OCI-LY1 (cell line): ENCODE measurements at regions not wholly inside any gene's neighbourhood (a gene's known extent, or its start where the extent isn't known, plus 50 kb on each side); places are given as distances from the start of the nearest gene placed in this dataset.

Experiments
- H2AFZ ChIP-seq: fragments of 200-600 bp; sonication (generic), shearing (Covaris generic); 2 replicates; pipeline ENCODE4 v1.6.0; 2014; ENCODE audit warnings: antibody characterized with exemption, mild to moderate bottlenecking, low read length
- H3F3A ChIP-seq: fragments of 200-600 bp; sonication (generic), shearing (Covaris generic); 2 replicates; pipeline ENCODE4 v1.6.0; 2014; ENCODE audit warnings: mild to moderate bottlenecking, antibody characterized with exemption, low read length, moderate library complexity; ENCODE audit not compliant: insufficient read depth
- H3K27ac ChIP-seq: fragments of 200-600 bp; sonication (generic); 2 replicates; pipeline ENCODE4 v1.5.1; 2014; ENCODE audit warnings: low read length, mixed run types, mild to moderate bottlenecking, low read depth; ENCODE audit not compliant: poor library complexity, severe bottlenecking
- H3K27me3 ChIP-seq: fragments of 200-600 bp; sonication (generic); 2 replicates; pipeline ENCODE4 v1.6.0; 2014; ENCODE audit warnings: antibody characterized with exemption, mild to moderate bottlenecking, low read length, moderate library complexity; ENCODE audit not compliant: insufficient read depth
- H3K36me3 ChIP-seq: fragments of 200-600 bp; sonication (generic); 2 replicates; pipeline ENCODE4 v1.6.1; 2014; ENCODE audit warnings: mild to moderate bottlenecking, antibody characterized with exemption, low read length, moderate library complexity, mixed read lengths; ENCODE audit not compliant: insufficient read depth
- H3K4me1 ChIP-seq: fragments of 200-600 bp; sonication (generic); 2 replicates; pipeline ENCODE4 v1.5.1; 2014; ENCODE audit warnings: mild to moderate bottlenecking, low read length, moderate library complexity; ENCODE audit not compliant: insufficient read depth, severe bottlenecking
- H3K4me2 ChIP-seq: fragments of 200-600 bp; sonication (generic), shearing (Covaris generic); 2 replicates; pipeline ENCODE4 v1.6.1; 2014; ENCODE audit warnings: low read length
- H3K4me3 ChIP-seq: fragments of 200-600 bp; sonication (generic); 2 replicates; pipeline ENCODE4 v1.5.1; 2014; ENCODE audit warnings: low read length, low read depth, mild to moderate bottlenecking, mixed read lengths; ENCODE audit not compliant: poor library complexity, severe bottlenecking
- H3K79me2 ChIP-seq: fragments of 200-600 bp; shearing (Covaris generic); 2 replicates; pipeline ENCODE4 v1.6.1; 2016; ENCODE audit warnings: mixed run types, low read length, mixed read lengths; ENCODE audit not compliant: insufficient read depth
- H3K9ac ChIP-seq: fragments of 200-600 bp; sonication (generic), shearing (Covaris generic); 2 replicates; pipeline ENCODE4 v1.6.1; 2014; ENCODE audit warnings: mild to moderate bottlenecking, low read length, mixed read lengths
- H3K9me2 ChIP-seq: fragments of 200-600 bp; sonication (generic), shearing (Covaris generic); 2 replicates; pipeline ENCODE4 v1.6.1; 2014; ENCODE audit warnings: low read depth, mild to moderate bottlenecking, low read length, mixed read lengths
- H3K9me3 ChIP-seq: fragments of 200-600 bp; shearing (Covaris generic); 2 replicates; pipeline ENCODE4 v1.6.1; 2014; ENCODE audit warnings: low read length, mixed read lengths
- H4K20me1 ChIP-seq: fragments of 200-600 bp; sonication (generic), shearing (Covaris generic); 2 replicates; pipeline ENCODE4 v1.6.0; 2016; ENCODE audit warnings: mild to moderate bottlenecking, low read length; ENCODE audit not compliant: insufficient read depth
- EZH2 ChIP-seq: fragments of 200-600 bp; sonication (generic), shearing (Covaris generic); IDR thresholded peaks from 2 replicates; pipeline ENCODE4 v1.8.0; 2017; ENCODE audit warnings: borderline replicate concordance, mixed run types, mild to moderate bottlenecking, antibody characterized with exemption, low read length, moderate library complexity, mixed read lengths
- TF ChIP-seq, protein P1 (sequence below): fragments of 200-600 bp; sonication (generic), shearing (Covaris generic); IDR thresholded peaks from 2 replicates; pipeline ENCODE4 v1.5.1; 2017; ENCODE audit warnings: mild to moderate bottlenecking, antibody characterized with exemption, low read length, moderate library complexity, mixed read lengths

DNA sequence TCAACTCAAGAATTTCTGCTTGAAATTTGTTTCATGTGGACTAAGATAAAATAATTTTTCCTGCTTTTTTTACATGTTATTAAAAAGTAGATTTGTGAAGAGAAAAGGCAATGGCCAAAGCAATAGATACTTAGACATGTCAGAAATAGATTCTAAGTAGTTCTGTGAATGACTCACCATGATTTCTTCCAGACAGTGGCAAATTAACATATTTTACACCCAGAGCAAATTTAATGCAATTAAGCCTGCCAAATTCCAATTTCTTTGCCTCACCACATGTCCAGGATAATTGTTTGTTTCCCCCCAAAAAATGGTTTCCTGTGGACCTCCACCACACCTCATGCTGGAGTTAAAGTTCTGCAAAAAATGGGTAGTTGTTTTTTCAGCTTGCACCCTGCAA is 651.4 kb downstream of the CETN3 start:
- TF ChIP-seq EZH2: no peak
- TF ChIP-seq, protein P1, sequence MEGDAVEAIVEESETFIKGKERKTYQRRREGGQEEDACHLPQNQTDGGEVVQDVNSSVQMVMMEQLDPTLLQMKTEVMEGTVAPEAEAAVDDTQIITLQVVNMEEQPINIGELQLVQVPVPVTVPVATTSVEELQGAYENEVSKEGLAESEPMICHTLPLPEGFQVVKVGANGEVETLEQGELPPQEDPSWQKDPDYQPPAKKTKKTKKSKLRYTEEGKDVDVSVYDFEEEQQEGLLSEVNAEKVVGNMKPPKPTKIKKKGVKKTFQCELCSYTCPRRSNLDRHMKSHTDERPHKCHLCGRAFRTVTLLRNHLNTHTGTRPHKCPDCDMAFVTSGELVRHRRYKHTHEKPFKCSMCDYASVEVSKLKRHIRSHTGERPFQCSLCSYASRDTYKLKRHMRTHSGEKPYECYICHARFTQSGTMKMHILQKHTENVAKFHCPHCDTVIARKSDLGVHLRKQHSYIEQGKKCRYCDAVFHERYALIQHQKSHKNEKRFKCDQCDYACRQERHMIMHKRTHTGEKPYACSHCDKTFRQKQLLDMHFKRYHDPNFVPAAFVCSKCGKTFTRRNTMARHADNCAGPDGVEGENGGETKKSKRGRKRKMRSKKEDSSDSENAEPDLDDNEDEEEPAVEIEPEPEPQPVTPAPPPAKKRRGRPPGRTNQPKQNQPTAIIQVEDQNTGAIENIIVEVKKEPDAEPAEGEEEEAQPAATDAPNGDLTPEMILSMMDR: no peak
- H3F3A ChIP-seq: no peaks in the 10 kb centered on the region
- H4K20me1 ChIP-seq: no peaks in the 10 kb centered on the region
- H3K27ac ChIP-seq: no peak overlapping the region
- H3K79me2 ChIP-seq: no peaks in the 10 kb centered on the region
- H3K9ac ChIP-seq: no peak overlapping the region
- H2AFZ ChIP-seq: no peak overlapping the region
- no peak overlapping the region for H3K4me3 ChIP-seq
- H3K27me3 ChIP-seq: no peaks in the 10 kb centered on the region
- no peaks in the 10 kb centered on the region for H3K4me1 ChIP-seq
- H3K9me2 ChIP-seq: no peaks in the 10 kb centered on the region
- H3K4me2 ChIP-seq: no peak overlapping the region
- no peaks in the 10 kb centered on the region for H3K9me3 ChIP-seq
- H3K36me3 ChIP-seq: no peaks in the 10 kb centered on the region

DNA sequence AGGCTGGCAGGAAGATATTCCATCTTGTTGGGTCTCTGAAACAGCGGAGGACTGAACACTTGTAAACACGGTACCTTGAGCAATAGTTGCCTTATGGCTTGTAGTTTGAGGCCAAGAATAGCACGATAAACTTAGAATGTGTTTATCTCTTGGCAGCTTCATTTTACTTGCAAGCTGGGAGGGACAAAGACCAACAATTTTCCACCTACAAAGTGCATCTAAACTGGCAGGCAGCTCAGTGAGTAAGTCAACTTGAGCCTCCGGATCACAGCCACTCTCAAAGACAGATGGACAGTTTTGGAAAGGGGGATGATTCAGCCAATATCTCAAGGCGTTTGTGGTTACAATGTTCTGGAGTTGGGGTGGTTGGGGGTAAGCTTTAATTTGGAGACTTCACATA is 652.6 kb downstream of the CETN3 start:
- Histone ChIP-seq H3K27ac (no peak overlapping the region), H3K9ac (no peak overlapping the region), H3K4me2 (no peak overlapping the region), H3K9me3 (no peaks in the 10 kb centered on the region), H3K4me1 (no peaks in the 10 kb centered on the region), H3K79me2 (no peaks in the 10 kb centered on the region), H3F3A (no peaks in the 10 kb centered on the region), H3K9me2 (no peaks in the 10 kb centered on the region), H2AFZ (no peak overlapping the region), H4K20me1 (no peaks in the 10 kb centered on the region), H3K36me3 (no peaks in the 10 kb centered on the region), H3K27me3 (no peaks in the 10 kb centered on the region), H3K4me3 (no peak overlapping the region)
- TF ChIP-seq EZH2: no peak
- TF ChIP-seq, protein P1: no peak

DNA sequence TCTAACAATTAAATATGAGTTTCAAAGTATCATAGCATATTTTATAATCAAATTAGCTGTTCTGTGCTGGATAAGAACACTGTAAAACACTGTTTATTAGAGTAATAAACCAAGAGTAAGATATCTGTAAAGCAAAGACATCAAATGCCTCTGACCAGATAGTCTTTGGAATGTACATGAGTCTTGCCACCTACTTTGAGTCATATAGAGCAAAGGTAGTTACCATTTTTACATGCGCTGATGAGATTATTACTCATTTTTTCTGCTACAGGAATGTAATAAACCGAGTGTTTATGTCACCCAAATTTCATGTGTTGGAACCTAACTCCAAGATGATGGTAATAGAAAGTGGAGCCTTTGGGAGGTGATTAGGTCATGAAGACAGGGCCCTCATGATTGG is 654.5 kb downstream of the CETN3 start:
- Histone ChIP-seq H3K4me3 (no peak overlapping the region), H2AFZ (no peak overlapping the region), H3K79me2 (no peaks in the 10 kb centered on the region), H3K9ac (no peak overlapping the region), H3K9me3 (no peaks in the 10 kb centered on the region), H3K4me2 (no peak overlapping the region), H3K4me1 (no peaks in the 10 kb centered on the region), H3K27me3 (no peaks in the 10 kb centered on the region), H3K9me2 (no peaks in the 10 kb centered on the region), H3F3A (no peaks in the 10 kb centered on the region), H3K27ac (no peak overlapping the region), H3K36me3 (no peaks in the 10 kb centered on the region), H4K20me1 (no peaks in the 10 kb centered on the region)
- TF ChIP-seq, protein P1: no peak
- TF ChIP-seq EZH2: no peak
